ENCODE measurements at regions not wholly inside any gene's neighbourhood (a gene's known extent, or its start where the extent isn't known, plus 50 kb on each side); places are given as distances from the start of the nearest gene placed in this dataset.
A peak's percentile ranks its signal among the peaks of the same experiment; 100 is the strongest.

GRCh38 chr12:69056743-69057515, 124.0 kb upstream of the CPM start:
- DNase-seq (no peak), ATAC-seq (peak in 1 of 2 donors; percentile 53)
- intact Hi-C loops (cut with DNase I), result no loop called here

DNA sequence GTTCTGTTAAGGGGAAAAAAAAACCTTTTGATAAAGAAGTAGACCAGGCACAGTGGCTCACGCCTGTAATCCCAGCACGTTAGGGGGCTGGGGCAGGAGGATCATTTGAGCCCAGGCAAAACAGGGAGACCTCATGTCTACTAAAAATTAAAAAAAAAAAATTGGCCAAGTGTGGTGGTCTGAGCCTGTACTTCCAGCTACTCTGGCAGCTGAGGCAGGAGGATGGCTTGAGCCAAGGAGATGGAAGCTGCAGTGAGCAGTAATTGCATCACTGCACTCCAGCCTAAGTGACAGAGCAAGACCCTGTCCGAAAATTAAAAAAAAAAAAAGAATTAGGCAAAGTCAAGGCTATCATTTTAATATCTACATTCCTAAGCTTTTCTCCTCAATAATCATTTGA, 124.8 kb upstream of the CPM start:
- ATAC-seq, result peak in 1 of 2 donors; percentile 53
- intact Hi-C loops (cut with DNase I), result no loop called here
- DNase-seq, result no peak

- DNase-seq (no peak), ATAC-seq (no peak)
- intact Hi-C loops (cut with DNase I), result no loop called here
Observed at GRCh38 chr12:69059465-69060457, 126.8 kb upstream of the CPM start.

DNA sequence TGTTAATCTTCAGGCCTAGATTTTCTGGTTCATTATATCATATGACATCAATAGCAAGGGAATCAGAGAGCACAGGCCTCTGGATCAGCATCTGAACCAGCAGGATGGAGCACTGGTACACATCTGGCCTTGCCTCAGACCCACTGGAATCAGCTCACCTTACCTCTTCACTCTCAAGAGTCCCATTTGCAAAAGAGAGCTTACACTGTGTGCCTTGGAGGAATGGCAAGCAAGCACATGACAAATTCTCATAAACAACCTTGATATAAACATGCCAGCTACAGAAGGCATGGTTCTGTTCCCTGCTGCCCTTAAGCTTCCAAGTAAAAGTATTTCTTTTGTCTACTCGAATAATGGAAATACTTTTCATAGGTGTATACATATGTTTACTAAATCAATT, 128.6 kb upstream of the CPM start:
- ATAC-seq (no peak), DNase-seq (no peak)
- intact Hi-C loops (cut with DNase I), result no loop called here

- peak in 1 of 2 donors; percentile 25 for ATAC-seq
- intact Hi-C loops (cut with DNase I), result no loop called here
- no peak for DNase-seq
Observed at GRCh38 chr12:69062621-69063237, 129.8 kb upstream of the CPM start.

- ATAC-seq, result no peak
- DNase-seq, result no peak
- intact Hi-C loops (cut with DNase I), result loop anchor here in 1 of 2 donors (5.0 kb wide), 1 partner anchor 203 kb away; no protein-coding TSS in a partner anchor
Observed at GRCh38 chr12:69064734-69065443, 131.9 kb upstream of the CPM start.

DNA sequence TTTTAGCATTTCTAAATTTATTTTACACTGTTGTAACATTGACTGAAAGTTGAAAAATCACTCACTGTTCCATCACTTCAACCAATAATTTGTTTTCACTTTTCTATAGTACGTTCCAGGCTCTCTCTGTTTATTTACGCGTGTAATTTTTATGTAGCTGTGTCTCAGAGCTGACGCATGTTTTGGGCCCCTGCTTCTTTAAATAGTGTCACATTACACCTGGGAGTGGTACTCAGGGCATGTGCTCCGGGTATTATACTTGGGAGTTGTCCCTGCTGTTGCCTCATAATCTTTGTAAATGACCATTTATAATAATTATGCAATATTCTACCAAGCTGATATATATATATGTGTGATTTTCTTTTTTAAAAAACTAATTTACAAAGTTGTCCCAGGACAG, 132.8 kb upstream of the CPM start:
- intact Hi-C loops (cut with DNase I), result loop anchor here in 1 of 2 donors (5.0 kb wide), 1 partner anchor 203 kb away; no protein-coding TSS in a partner anchor
- DNase-seq (no peak), ATAC-seq (no peak)

DNA sequence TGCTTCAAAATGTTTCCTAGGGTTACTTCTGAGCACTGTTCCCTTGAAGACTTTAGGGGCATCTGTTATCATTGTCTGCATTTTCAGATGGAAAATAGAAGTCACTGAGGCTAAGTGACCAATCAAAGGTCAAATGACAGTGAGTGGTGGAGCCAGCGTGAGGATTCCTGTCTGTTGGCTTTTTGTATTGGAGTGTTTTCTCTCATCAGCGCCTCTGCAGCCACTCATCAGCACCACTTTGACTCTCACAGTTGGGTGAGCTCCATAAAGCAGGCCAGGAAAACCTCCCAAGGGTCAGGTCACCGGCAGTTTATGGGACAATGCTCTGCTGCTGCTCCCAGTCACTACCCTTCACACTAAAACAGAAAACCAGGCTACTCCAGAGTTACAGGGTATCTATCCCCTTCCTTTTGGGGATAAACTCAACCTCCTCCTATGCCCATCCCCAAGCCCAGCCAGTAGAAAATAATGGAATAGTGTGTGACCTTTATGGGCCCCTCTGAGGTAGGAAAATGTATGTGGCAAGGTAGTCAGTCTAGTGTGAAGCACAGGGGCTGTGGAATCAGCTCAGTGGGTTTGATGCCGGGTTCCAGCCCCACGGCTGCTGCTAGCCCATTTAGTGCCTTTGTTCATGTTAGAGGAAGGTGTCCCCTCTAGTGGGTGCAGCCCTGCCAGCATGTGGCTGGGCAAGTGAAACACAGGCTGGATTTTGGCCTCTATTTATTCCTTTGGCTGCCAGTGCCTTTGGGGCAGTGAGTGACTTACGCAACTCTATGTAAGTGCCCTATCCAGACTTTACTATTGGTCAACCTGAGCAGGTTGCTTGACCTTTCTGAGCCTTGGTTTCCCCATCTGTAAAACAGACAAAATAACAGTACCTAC, 133.8 kb upstream of the CPM start:
- peak; percentile 64 to 87 for ATAC-seq
- peak; percentile 24 for DNase-seq

DNA sequence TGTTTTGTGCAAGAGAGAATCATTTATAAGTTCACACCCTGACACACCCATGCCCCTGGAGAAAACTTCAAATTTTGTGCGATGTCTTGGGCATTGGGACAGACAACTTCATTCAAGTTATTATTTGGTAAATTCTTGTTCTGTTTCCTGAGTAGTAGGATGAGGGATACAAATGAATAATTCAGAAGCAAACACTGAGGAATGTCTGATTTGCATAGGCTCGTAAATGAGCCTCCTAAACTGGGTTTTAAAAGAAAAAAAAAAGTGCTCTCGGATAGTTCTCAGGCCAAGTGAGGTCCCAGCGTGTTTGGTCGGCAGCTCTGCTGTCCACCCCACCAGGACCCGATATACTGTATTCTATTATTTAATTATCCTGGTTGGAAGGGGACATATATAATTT, 134.7 kb upstream of the CPM start:
- no peak for ATAC-seq
- intact Hi-C loops (cut with DNase I), result loop anchor here in 1 of 2 donors (5.0 kb wide), 1 partner anchor 205 kb away; no protein-coding TSS in a partner anchor

More for the DNA sequence above, 133.8 kb upstream of the CPM start:
- intact Hi-C loops (cut with DNase I), result loop anchor here in 1 of 2 donors (5.0 kb wide), 1 partner anchor 204 kb away; no protein-coding TSS in a partner anchor

DNA sequence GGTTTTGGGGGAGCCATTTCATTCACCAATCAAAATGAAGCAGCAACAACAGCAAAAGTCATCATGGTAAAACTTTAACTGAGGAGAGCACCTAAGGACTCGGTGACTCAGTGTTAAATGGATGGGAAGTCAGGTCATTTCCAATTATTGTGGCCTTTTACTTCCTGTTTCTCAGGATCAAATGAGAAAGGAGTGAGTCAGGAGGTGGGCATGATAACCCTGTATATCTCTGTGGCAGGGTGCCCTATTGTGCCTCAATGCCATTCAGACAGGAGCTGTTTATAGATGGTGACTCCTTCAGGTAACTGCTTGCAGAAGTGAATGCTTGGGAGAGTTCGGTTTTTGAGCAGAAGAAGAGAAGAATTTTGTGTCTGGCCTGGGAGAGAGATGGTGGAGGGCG, 135.5 kb upstream of the CPM start:
- intact Hi-C loops (cut with DNase I), result loop anchor here in 1 of 2 donors (5.0 kb wide), 1 partner anchor 206 kb away; no protein-coding TSS in a partner anchor
- ATAC-seq (peak in 1 of 2 donors; percentile 35), DNase-seq (no peak)

More for the DNA sequence above, 134.7 kb upstream of the CPM start:
- DNase-seq, result no peak

DNA sequence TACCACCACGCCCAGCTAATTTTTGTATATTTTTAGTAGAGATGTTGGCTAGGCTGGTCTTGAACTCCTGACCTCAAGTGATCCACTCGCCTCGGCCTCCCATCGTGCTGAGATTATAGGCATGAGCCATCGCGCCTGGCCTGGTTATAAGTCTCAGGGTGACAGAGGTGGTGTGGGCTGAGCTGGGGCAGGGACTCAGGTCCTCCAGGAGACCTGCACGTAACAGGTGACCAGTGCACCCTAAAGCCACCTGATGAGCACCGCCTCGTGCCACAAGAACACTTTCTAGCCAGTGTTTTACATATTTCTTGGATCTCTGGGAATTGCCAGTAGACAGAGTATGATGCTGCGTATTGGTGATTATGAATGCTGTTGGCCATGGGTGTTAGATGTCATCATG, 136.5 kb upstream of the CPM start:
- intact Hi-C loops (cut with DNase I), result loop anchor here in 1 of 2 donors (5.0 kb wide), 1 partner anchor 207 kb away; no protein-coding TSS in a partner anchor
- ATAC-seq (no peak), DNase-seq (no peak)

DNA sequence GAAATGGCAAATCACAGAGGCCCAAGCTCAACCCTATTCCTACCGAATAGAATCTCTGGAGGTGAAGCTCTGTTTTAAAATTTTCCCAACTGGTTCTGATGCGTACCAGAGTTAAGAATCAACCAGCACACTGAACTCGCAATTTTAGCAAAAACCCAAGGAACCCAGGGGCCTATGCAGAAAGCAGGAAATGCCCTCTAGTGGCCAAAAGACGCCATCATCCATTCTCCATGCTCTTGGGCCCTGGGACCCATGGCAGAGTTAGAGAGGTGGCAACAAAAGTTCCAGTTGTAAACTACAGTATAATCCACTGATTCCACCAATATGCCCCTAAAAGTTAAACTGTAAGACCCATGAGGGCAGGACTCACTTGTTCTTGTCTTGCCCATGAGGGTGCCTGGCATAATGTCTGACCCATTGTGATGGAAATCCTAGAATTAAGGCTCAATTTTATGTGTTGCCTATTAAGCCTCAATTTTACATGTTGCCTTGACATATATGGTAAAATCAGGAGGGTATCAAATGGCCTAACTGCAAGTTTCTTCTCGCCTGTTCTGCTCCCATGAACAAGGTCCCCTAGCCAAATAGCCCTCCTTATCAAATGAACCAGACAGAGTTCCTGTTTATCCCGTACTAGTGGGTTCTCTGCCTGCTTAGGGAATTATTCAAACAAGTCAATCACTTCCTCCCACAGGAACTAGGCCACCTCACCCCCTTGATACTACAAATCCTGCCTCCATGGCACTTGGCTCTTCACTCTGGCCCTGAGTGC, 137.5 kb upstream of the CPM start:
- peak; percentile 45 for DNase-seq
- intact Hi-C loops (cut with DNase I), result loop anchor here in 1 of 2 donors (5.0 kb wide), 1 partner anchor 203 kb away; no protein-coding TSS in a partner anchor
- ATAC-seq, result peak; percentile 71 to 82

- no peak for DNase-seq
- ATAC-seq, result no peak
- intact Hi-C loops (cut with DNase I), result loop anchor here in 1 of 2 donors (5.0 kb wide), 1 partner anchor 204 kb away; no protein-coding TSS in a partner anchor
Observed at GRCh38 chr12:69071091-69071370, 138.1 kb upstream of the CPM start.

DNA sequence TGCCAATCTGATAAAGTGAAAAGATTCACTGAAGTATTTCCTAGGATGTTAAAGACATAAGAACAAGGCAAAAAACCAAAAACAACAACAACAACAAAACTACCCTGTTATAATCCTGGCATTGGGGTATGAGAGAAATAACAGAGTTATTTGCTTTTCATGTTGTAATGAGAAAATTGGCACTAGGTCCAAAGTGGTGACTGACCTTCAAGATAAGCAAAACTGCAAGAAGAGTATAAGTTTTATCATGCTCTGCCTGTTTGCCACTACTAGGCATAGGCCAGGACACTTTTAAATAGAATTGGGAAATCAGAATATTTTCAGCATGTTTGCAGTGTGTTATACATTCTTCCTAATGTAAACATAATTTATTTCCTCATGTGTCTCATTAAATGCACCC, 140.1 kb upstream of the CPM start:
- ATAC-seq (no peak), DNase-seq (no peak)
- intact Hi-C loops (cut with DNase I), result loop anchor here in 1 of 2 donors (5.0 kb wide), 1 partner anchor 206 kb away; no protein-coding TSS in a partner anchor

DNA sequence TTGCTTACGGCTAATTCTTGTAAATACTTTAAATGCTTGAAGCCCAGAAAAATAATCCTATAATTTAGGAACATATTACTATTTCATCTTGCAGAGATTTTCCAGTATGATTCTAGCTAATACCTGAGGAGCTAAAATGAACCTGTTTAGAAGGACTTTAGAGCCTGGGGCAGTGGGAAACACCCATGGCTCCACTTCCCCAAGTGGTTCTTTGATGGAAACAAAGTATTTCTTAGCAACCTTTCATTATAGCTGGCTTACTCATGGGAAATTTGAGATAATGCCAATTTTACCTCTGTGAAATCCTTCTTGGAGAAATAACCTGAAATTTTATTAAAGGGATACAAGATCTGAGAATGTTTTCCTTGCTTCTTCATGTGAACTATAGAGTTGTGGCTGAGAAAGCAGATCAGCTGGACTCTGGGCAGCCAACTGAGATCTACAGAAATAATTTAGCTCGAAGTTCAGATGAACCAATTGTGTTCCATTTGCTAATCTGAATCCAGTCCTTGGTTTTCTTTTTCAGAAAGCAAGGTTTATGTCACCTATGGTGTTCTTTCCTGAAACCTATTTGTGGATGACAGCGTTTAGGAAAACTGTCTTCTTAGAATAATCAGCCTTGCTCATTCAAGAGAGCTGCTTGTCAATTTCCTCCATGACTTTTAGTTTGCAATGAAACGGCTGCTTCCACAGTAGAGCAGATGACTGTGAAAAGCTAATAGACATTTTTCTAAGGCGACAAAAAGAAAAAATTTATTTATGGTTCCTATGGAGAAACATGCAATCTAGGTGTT, 141.8 kb upstream of the CPM start:
- ATAC-seq (no peak), DNase-seq (no peak)
- intact Hi-C loops (cut with DNase I), result loop anchor here in 1 of 2 donors (5.0 kb wide), 1 partner anchor 207 kb away; no protein-coding TSS in a partner anchor

DNA sequence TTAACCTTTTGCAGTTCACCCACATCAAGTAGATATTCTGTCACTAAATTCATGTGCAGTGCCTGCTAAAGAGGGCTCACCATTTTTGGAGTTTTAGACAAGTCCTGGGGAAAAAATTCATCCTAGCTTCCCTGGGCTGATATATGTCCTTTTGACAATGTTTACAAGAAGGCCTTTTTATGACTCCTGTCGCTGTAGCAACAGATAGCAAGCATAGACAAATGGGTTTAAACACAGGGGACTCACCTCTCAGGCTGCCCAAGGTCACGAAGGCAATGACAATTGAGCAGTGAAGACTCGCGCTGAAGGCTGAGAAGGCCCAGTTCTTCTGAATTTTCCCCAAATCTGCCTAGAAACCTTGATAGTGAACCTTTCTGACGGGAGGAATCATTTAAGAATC, 150.7 kb upstream of the CPM start:
- DNase-seq (no peak), ATAC-seq (no peak)
- intact Hi-C loops (cut with DNase I), result no loop called here
